ENCODE measurements at regions not wholly inside any gene's neighbourhood (a gene's known extent, or its start where the extent isn't known, plus 50 kb on each side); places are given as distances from the start of the nearest gene placed in this dataset.

- DNase-seq (ENCODE audit: low spot score): no peak
Measured at GRCh38 chr16:79653373-79653891, 52.9 kb upstream of the MAF start.

- DNase-seq (ENCODE audit: low spot score): no peak
Measured at GRCh38 chr16:79651363-79651762, 50.8 kb upstream of the MAF start.

Measured in iPS-NIHi11 (cell line).